ENCODE measurements at regions not wholly inside any gene's neighbourhood (a gene's known extent, or its start where the extent isn't known, plus 50 kb on each side); places are given as distances from the start of the nearest gene placed in this dataset.

- no peak for TF ChIP-seq CTCF (IDR thresholded peaks at IDR 0.05)
- no peak for TF ChIP-seq ZFX (IDR thresholded peaks at IDR 0.05; ENCODE audit: borderline replicate concordance)
Measured at GRCh38 chr4:97468272-97468671, 675.0 kb downstream of the STPG2 start.

Data from 22Rv1 (cell line).